D721Med (cell line): ENCODE measurements at regions not wholly inside any gene's neighbourhood (a gene's known extent, or its start where the extent isn't known, plus 50 kb on each side); places are given as distances from the start of the nearest gene placed in this dataset.
A peak's percentile ranks its signal among the peaks of the same experiment; 100 is the strongest.

ENCODE experiments used
- DNase-seq: peaks from one replicate; pipeline ENCODE4 v3.0.0; 2011; ENCODE audit warnings: low spot score; ENCODE audit not compliant: insufficient read length
- FAIRE-seq: peaks from 2 replicates; lab custom pipeline; 2011; peaks lifted over from hg19 to GRCh38; lab: Jason Lieb, UNC
- TF ChIP-seq, protein P1 (sequence below): IDR thresholded peaks from 2 replicates; pipeline ENCODE4 v1.5.1; 2012; ENCODE audit warnings: mild to moderate bottlenecking, control low read depth; ENCODE audit not compliant: insufficient read depth; ENCODE audit errors: missing control alignments

DNA sequence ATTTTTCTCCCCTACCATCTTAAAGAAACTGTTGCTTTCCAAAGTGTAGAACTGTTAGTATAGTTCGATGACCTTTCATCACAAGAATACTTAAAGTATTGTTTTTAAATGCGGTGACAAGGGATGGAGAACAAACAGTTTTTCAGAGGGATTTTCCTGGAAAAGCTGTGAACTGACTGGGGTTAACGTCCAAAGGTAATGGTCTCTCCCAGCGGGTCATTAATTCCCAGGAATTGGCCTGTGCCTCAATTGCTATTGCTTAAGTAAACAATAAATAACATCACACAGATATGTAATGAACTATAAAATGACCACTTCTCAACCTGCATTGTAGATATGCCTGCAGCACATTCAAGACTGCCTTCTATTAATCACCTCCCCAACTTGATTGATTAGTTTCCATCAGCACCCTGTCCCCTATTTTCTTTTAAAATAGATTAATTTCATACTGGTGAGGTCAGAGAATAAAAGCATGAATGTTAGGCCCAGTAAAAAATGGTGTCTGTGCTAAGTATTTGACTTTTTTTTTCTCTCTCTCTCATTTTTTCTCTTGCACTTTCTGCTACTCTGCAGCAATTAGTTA is 268.2 kb downstream of the SAMD5 start:
- FAIRE-seq (no peak), DNase-seq (no peak)
- TF ChIP-seq, protein P1, sequence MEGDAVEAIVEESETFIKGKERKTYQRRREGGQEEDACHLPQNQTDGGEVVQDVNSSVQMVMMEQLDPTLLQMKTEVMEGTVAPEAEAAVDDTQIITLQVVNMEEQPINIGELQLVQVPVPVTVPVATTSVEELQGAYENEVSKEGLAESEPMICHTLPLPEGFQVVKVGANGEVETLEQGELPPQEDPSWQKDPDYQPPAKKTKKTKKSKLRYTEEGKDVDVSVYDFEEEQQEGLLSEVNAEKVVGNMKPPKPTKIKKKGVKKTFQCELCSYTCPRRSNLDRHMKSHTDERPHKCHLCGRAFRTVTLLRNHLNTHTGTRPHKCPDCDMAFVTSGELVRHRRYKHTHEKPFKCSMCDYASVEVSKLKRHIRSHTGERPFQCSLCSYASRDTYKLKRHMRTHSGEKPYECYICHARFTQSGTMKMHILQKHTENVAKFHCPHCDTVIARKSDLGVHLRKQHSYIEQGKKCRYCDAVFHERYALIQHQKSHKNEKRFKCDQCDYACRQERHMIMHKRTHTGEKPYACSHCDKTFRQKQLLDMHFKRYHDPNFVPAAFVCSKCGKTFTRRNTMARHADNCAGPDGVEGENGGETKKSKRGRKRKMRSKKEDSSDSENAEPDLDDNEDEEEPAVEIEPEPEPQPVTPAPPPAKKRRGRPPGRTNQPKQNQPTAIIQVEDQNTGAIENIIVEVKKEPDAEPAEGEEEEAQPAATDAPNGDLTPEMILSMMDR = no peak

DNA sequence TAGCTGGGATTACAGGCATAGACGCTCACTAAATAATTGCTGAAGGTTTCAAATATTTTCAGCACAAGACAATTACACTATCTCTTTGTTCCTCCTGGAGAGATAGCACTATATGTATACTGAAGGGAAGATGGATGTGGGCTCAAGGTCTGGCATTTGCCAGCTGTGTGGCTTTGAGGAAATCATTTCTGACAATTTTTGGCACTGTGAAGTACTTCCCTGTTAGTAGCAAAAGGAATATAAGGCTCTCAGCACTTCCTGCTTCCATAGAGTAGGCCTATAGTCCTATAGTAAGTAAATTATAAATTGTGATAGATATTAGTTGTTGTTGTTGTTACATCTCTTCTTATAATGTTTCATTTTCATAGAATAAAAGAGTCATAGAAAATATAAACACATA is 271.1 kb downstream of the SAMD5 start:
- DNase-seq (no peak), FAIRE-seq (no peak)

DNA sequence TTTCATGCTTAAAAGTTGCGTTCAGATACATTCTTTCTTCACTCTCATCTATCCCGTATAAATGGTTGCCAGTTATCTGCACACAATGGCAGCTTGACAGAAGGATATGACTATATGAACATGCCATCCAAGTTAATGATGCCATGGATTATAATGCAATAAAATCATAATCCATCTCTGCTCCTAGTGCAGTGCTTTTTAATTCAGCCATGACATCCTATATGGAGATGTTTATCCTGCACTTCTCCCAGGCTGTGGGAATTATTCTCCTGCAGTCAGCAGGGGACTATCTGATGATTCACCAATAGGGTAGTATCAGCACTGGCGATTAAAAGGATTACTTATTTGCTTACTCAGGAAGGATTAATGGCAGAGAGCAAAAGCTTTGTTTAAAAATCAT is 273.8 kb downstream of the SAMD5 start:
- TF ChIP-seq, protein P1 = no peak
- peak; percentile 27 for DNase-seq
- peak; percentile 88 for FAIRE-seq

More for the DNA sequence above, 271.1 kb downstream of the SAMD5 start:
- TF ChIP-seq, protein P1 = no peak

DNA sequence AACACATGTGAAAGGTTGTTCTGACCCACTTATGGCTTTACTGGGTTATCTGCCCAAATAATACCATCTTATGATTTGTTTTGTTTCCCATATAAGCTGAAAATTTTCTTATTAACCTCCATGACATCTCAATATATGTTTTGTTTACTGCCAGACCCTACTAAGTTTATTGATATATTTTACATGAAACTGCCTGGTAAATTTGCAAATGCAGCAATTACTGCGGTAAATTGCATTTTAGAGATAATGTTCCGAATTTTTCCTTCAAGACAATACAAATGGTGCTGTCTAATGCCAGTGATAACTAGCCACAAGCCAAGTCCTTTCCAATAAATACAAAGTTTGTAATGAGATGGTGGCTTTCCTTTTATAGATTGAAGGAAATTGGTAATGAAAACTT is 275.9 kb downstream of the SAMD5 start:
- FAIRE-seq (no peak), DNase-seq (no peak)
- TF ChIP-seq, protein P1 = no peak

DNA sequence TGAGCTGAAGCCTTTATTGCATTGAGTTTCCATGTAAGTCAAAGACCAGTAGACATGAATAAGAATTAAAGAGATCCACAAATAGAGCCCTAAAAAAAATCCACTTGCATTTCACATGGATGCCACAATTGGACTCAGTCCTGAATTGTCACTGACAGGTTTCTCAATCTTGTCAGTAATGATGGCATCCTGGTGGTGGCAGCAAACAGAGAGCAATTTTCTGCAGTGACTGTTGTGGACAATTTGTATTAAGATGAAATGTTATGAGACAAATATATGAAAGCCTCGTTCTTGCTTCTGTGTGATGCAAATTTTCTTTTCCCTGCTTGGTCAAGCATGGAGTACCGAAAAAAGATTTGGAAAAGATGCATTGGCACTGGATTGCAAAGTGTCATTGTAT is 278.9 kb downstream of the SAMD5 start:
- TF ChIP-seq, protein P1 = no peak
- no peak for DNase-seq
- no peak for FAIRE-seq

DNA sequence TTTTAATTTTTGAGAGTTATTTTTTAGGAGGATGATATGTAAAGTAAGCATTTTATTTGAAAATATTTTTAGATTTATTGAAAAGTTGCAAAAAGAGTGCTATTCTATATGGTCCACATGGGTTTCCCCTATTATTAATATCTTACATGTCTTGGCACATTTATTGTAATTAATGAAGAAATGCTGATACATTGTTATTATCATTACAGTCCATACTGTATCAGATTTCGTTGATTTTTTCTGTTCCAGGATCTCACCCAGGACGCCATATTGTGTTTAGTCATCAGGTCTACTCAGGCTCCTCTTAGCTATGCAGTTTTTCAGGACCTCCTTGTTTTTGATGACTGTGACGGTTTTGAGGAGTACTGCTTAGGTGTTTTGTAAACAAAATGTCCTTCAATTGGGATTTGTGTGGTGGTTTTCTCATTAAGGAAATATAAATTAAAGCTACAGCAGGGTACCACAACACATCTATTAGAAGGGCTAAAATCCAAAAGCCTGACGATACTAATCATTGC is 281.0 kb downstream of the SAMD5 start:
- FAIRE-seq (no peak), DNase-seq (no peak)
- TF ChIP-seq, protein P1 = no peak

DNA sequence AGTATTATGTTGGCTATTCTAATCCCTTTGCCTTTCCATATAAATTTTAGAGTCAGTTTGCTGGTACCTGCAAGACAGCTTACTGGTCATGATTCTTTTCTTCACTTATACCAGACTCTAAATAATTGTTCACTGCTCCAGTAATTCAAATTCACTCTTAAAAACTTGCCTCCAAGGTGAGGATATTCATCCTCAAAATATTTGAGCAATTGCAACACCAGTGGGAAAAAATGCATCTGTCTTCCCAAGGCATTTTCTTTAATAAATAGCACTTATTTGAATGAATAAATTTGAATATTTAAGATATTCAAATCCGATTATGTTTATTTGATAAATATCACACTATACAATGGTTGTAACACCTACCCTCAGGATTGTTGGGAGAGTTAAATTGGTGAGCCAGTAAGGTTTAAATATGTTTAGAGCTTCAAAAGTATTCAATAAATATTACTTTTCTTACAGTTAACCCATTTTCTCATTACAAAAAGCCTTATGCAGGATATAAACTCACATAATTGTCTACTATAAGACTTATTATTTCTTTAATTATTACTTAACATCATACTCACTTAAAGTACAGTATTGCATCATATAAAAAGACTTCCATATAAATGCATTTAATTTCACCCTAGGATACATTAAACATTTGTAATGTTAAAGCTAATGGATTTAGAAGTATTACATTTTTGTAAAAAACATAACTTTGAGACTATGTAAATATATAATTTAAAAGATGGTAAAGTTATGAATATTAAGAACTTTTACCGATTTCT is 285.6 kb downstream of the SAMD5 start:
- FAIRE-seq = no peak
- no peak for DNase-seq
- TF ChIP-seq, protein P1 = no peak
